Thyroid gland (tissue), 4 donors: ENCODE measurements at regions not wholly inside any gene's neighbourhood (a gene's known extent, or its start where the extent isn't known, plus 50 kb on each side); places are given as distances from the start of the nearest gene placed in this dataset.

Experiments
- POLR2A ChIP-seq, 2 donors: fragments of 450-650 bp; IDR thresholded peaks; one replicate each; pipeline ENCODE4 v1.6.1; 2017; ENCODE audit warnings: antibody characterized with exemption in 2 of 2, mild to moderate bottlenecking in 2 of 2, moderate library complexity in 1 of 2
- TF ChIP-seq, protein P1 (sequence below), 6 experiments: fragments of 200-600 bp in 3 of 6; fragments of 450-650 bp in 3 of 6; sonication (generic) in 3 of 6; IDR thresholded peaks; one replicate each; pipeline ENCODE4 v1.5.1; 2016 to 2019; ENCODE audit warnings: antibody characterized with exemption in 6 of 6, mild to moderate bottlenecking in 2 of 6, inconsistent platforms in 1 of 6, moderate library complexity in 1 of 6

DNA sequence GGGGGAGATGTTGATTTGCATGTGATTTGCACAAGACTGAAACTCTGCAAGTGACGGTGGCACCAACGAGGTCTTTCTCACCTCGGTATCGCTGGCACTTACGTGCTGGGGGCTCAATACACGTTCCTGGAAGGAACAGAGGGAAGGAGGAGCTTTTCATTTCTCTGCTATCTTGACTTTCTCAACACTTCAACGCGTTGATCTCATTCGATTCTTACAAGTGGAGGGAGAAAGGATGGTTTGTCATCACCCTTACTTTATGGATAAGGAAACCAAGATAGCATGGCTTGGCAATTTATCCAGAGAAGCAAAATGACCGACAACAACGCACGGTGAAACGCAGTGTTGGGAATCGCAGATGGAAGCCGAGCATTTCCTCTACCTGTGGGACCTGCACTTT is 87.3 kb upstream of the RFLNA start:
- TF ChIP-seq, protein P1, sequence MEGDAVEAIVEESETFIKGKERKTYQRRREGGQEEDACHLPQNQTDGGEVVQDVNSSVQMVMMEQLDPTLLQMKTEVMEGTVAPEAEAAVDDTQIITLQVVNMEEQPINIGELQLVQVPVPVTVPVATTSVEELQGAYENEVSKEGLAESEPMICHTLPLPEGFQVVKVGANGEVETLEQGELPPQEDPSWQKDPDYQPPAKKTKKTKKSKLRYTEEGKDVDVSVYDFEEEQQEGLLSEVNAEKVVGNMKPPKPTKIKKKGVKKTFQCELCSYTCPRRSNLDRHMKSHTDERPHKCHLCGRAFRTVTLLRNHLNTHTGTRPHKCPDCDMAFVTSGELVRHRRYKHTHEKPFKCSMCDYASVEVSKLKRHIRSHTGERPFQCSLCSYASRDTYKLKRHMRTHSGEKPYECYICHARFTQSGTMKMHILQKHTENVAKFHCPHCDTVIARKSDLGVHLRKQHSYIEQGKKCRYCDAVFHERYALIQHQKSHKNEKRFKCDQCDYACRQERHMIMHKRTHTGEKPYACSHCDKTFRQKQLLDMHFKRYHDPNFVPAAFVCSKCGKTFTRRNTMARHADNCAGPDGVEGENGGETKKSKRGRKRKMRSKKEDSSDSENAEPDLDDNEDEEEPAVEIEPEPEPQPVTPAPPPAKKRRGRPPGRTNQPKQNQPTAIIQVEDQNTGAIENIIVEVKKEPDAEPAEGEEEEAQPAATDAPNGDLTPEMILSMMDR (IDR thresholded peaks at IDR 0.05): no peak
- TF ChIP-seq POLR2A (IDR thresholded peaks at IDR 0.05): no peak
